ENCODE measurements at regions not wholly inside any gene's neighbourhood (a gene's known extent, or its start where the extent isn't known, plus 50 kb on each side); places are given as distances from the start of the nearest gene placed in this dataset.

GRCh38 chr13:39859898-39860297, 204.4 kb downstream of the COG6 start:
- Histone ChIP-seq H3K4me3 (ENCODE audit: low read depth in 1 of 2, low read length in 2 of 2) (no peak overlapping the region), H3K4me1 (ENCODE audit: insufficient read depth, low read length) (no peaks in the 10 kb centered on the region), H3K36me3 (ENCODE audit: insufficient read depth, low read length) (no peaks in the 10 kb centered on the region), H3K9ac (ENCODE audit: low read length) (no peak overlapping the region), H3K27ac (ENCODE audit: low read depth, low read length) (no peak overlapping the region), H3K9me3 (ENCODE audit: low read length) (no peaks in the 10 kb centered on the region), H3K27me3 (ENCODE audit: control insufficient read depth in 1 of 2, insufficient read depth in 2 of 2, low read length in 2 of 2) (no peaks in the 10 kb centered on the region)

- H3K27ac ChIP-seq (ENCODE audit: low read depth, low read length), result no peak overlapping the region
- H3K4me1 ChIP-seq (ENCODE audit: insufficient read depth, low read length), result no peaks in the 10 kb centered on the region
- H3K36me3 ChIP-seq (ENCODE audit: insufficient read depth, low read length), result no peaks in the 10 kb centered on the region
- no peaks in the 10 kb centered on the region for H3K27me3 ChIP-seq (ENCODE audit: control insufficient read depth in 1 of 2, insufficient read depth in 2 of 2, low read length in 2 of 2)
- H3K9ac ChIP-seq (ENCODE audit: low read length), result no peak overlapping the region
- no peak overlapping the region for H3K4me3 ChIP-seq (ENCODE audit: low read depth in 1 of 2, low read length in 2 of 2)
- H3K9me3 ChIP-seq (ENCODE audit: low read length), result no peaks in the 10 kb centered on the region
These were observed 207.4 kb downstream of the COG6 start for GRCh38 chr13:39862900-39863299.

- Histone ChIP-seq H3K36me3 (ENCODE audit: insufficient read depth, low read length) (no peaks in the 10 kb centered on the region), H3K9me3 (ENCODE audit: low read length) (no peaks in the 10 kb centered on the region), H3K9ac (ENCODE audit: low read length) (no peak overlapping the region), H3K4me1 (ENCODE audit: insufficient read depth, low read length) (no peaks in the 10 kb centered on the region), H3K27ac (ENCODE audit: low read depth, low read length) (no peak overlapping the region), H3K4me3 (ENCODE audit: low read depth in 1 of 2, low read length in 2 of 2) (no peak overlapping the region), H3K27me3 (ENCODE audit: control insufficient read depth in 1 of 2, insufficient read depth in 2 of 2, low read length in 2 of 2) (no peaks in the 10 kb centered on the region)
These were observed 208.8 kb downstream of the COG6 start for GRCh38 chr13:39864221-39864620.

GRCh38 chr13:39866722-39867121, 211.3 kb downstream of the COG6 start:
- H3K9ac ChIP-seq (ENCODE audit: low read length), result no peak overlapping the region
- H3K9me3 ChIP-seq (ENCODE audit: low read length), result no peaks in the 10 kb centered on the region
- no peak overlapping the region for H3K27ac ChIP-seq (ENCODE audit: low read depth, low read length)

GRCh38 chr13:39867807-39868206, 212.3 kb downstream of the COG6 start:
- Histone ChIP-seq H3K27ac (ENCODE audit: low read depth, low read length) (no peak overlapping the region), H3K9ac (ENCODE audit: low read length) (no peak overlapping the region)

More at GRCh38 chr13:39866722-39867121, 211.3 kb downstream of the COG6 start:
- H3K4me3 ChIP-seq (ENCODE audit: low read depth in 1 of 2, low read length in 2 of 2), result no peak overlapping the region
- no peaks in the 10 kb centered on the region for H3K4me1 ChIP-seq (ENCODE audit: insufficient read depth, low read length)
- H3K36me3 ChIP-seq (ENCODE audit: insufficient read depth, low read length), result no peaks in the 10 kb centered on the region
- no peaks in the 10 kb centered on the region for H3K27me3 ChIP-seq (ENCODE audit: control insufficient read depth in 1 of 2, insufficient read depth in 2 of 2, low read length in 2 of 2)

GRCh38 chr13:39870197-39870747, 214.8 kb downstream of the COG6 start:
- H3K4me1 ChIP-seq (ENCODE audit: insufficient read depth, low read length), result peaks cover 13% of the 10 kb centered on the region
- H3K9me3 ChIP-seq (ENCODE audit: low read length), result no peaks in the 10 kb centered on the region
- H3K9ac ChIP-seq (ENCODE audit: low read length), result no peak overlapping the region
- no peaks in the 10 kb centered on the region for H3K36me3 ChIP-seq (ENCODE audit: insufficient read depth, low read length)
- H3K27ac ChIP-seq (ENCODE audit: low read depth, low read length), result no peak overlapping the region
- no peak overlapping the region for H3K4me3 ChIP-seq (ENCODE audit: low read depth in 1 of 2, low read length in 2 of 2)
- H3K27me3 ChIP-seq (ENCODE audit: control insufficient read depth in 1 of 2, insufficient read depth in 2 of 2, low read length in 2 of 2), result no peaks in the 10 kb centered on the region

More at GRCh38 chr13:39867807-39868206, 212.3 kb downstream of the COG6 start:
- Histone ChIP-seq H3K4me1 (ENCODE audit: insufficient read depth, low read length) (no peaks in the 10 kb centered on the region), H3K4me3 (ENCODE audit: low read depth in 1 of 2, low read length in 2 of 2) (no peak overlapping the region), H3K9me3 (ENCODE audit: low read length) (no peaks in the 10 kb centered on the region), H3K36me3 (ENCODE audit: insufficient read depth, low read length) (no peaks in the 10 kb centered on the region), H3K27me3 (ENCODE audit: control insufficient read depth in 1 of 2, insufficient read depth in 2 of 2, low read length in 2 of 2) (no peaks in the 10 kb centered on the region)

GRCh38 chr13:39874331-39875053, 219.0 kb downstream of the COG6 start:
- Histone ChIP-seq H3K27ac (ENCODE audit: low read depth, low read length) (no peak overlapping the region), H3K9me3 (ENCODE audit: low read length) (no peaks in the 10 kb centered on the region), H3K9ac (ENCODE audit: low read length) (no peak overlapping the region), H3K4me3 (ENCODE audit: low read depth in 1 of 2, low read length in 2 of 2) (no peak overlapping the region), H3K27me3 (ENCODE audit: control insufficient read depth in 1 of 2, insufficient read depth in 2 of 2, low read length in 2 of 2) (no peaks in the 10 kb centered on the region), H3K36me3 (ENCODE audit: insufficient read depth, low read length) (no peaks in the 10 kb centered on the region), H3K4me1 (ENCODE audit: insufficient read depth, low read length) (peaks cover 36% of the 10 kb centered on the region)

- no peaks in the 10 kb centered on the region for H3K9me3 ChIP-seq (ENCODE audit: low read length)
- no peaks in the 10 kb centered on the region for H3K27me3 ChIP-seq (ENCODE audit: control insufficient read depth in 1 of 2, insufficient read depth in 2 of 2, low read length in 2 of 2)
- H3K27ac ChIP-seq (ENCODE audit: low read depth, low read length), result no peak overlapping the region
- peaks cover 36% of the 10 kb centered on the region for H3K4me1 ChIP-seq (ENCODE audit: insufficient read depth, low read length)
- no peak overlapping the region for H3K4me3 ChIP-seq (ENCODE audit: low read depth in 1 of 2, low read length in 2 of 2)
- H3K36me3 ChIP-seq (ENCODE audit: insufficient read depth, low read length), result no peaks in the 10 kb centered on the region
- no peak overlapping the region for H3K9ac ChIP-seq (ENCODE audit: low read length)
These were observed 219.9 kb downstream of the COG6 start for GRCh38 chr13:39875111-39875987.

GRCh38 chr13:39876258-39876657, 220.8 kb downstream of the COG6 start:
- no peak overlapping the region for H3K4me3 ChIP-seq (ENCODE audit: low read depth in 1 of 2, low read length in 2 of 2)
- H3K9ac ChIP-seq (ENCODE audit: low read length), result no peak overlapping the region
- peaks cover 36% of the 10 kb centered on the region for H3K4me1 ChIP-seq (ENCODE audit: insufficient read depth, low read length)
- H3K27ac ChIP-seq (ENCODE audit: low read depth, low read length), result no peak overlapping the region
- no peaks in the 10 kb centered on the region for H3K9me3 ChIP-seq (ENCODE audit: low read length)
- no peaks in the 10 kb centered on the region for H3K36me3 ChIP-seq (ENCODE audit: insufficient read depth, low read length)
- H3K27me3 ChIP-seq (ENCODE audit: control insufficient read depth in 1 of 2, insufficient read depth in 2 of 2, low read length in 2 of 2), result no peaks in the 10 kb centered on the region

- peaks cover 36% of the 10 kb centered on the region for H3K4me1 ChIP-seq (ENCODE audit: insufficient read depth, low read length)
These were observed 221.7 kb downstream of the COG6 start for GRCh38 chr13:39877134-39877533.

GRCh38 chr13:39879286-39880035, 224.0 kb downstream of the COG6 start:
- H3K4me1 ChIP-seq (ENCODE audit: insufficient read depth, low read length), result peaks cover 31% of the 10 kb centered on the region
- H3K27me3 ChIP-seq (ENCODE audit: control insufficient read depth in 1 of 2, insufficient read depth in 2 of 2, low read length in 2 of 2), result no peaks in the 10 kb centered on the region
- no peak overlapping the region for H3K27ac ChIP-seq (ENCODE audit: low read depth, low read length)

More at GRCh38 chr13:39877134-39877533, 221.7 kb downstream of the COG6 start:
- H3K4me3 ChIP-seq (ENCODE audit: low read depth in 1 of 2, low read length in 2 of 2), result no peak overlapping the region
- H3K27ac ChIP-seq (ENCODE audit: low read depth, low read length), result no peak overlapping the region
- H3K9ac ChIP-seq (ENCODE audit: low read length), result no peak overlapping the region
- H3K36me3 ChIP-seq (ENCODE audit: insufficient read depth, low read length), result no peaks in the 10 kb centered on the region
- no peaks in the 10 kb centered on the region for H3K9me3 ChIP-seq (ENCODE audit: low read length)
- H3K27me3 ChIP-seq (ENCODE audit: control insufficient read depth in 1 of 2, insufficient read depth in 2 of 2, low read length in 2 of 2), result no peaks in the 10 kb centered on the region

More at GRCh38 chr13:39879286-39880035, 224.0 kb downstream of the COG6 start:
- Histone ChIP-seq H3K36me3 (ENCODE audit: insufficient read depth, low read length) (no peaks in the 10 kb centered on the region), H3K4me3 (ENCODE audit: low read depth in 1 of 2, low read length in 2 of 2) (no peak overlapping the region), H3K9ac (ENCODE audit: low read length) (no peak overlapping the region), H3K9me3 (ENCODE audit: low read length) (peaks cover 3% of the 10 kb centered on the region)

All from muscle layer of colon (tissue), 2 donors.